SKM-1 treated with dmso at 0.1 percent for 144 hours (cell line): ENCODE measurements at regions not wholly inside any gene's neighbourhood (a gene's known extent, or its start where the extent isn't known, plus 50 kb on each side); places are given as distances from the start of the nearest gene placed in this dataset.
"Not testable (repeated sequence)": the region's sequence is repeated elsewhere in the genome, so short reads cannot be mapped to it uniquely, and the experiment has no call there.

Experiments used
- DNase-seq: peaks from one replicate; lab custom pipeline; 2025; ENCODE audit not compliant: unreplicated experiment; lab: John Stamatoyannopoulos, UW

- DNase-seq, result not testable (repeated sequence)
These were observed 58.8 kb upstream of the ANKRD30BL start for GRCh38 chr2:132220589-132220988.

DNA sequence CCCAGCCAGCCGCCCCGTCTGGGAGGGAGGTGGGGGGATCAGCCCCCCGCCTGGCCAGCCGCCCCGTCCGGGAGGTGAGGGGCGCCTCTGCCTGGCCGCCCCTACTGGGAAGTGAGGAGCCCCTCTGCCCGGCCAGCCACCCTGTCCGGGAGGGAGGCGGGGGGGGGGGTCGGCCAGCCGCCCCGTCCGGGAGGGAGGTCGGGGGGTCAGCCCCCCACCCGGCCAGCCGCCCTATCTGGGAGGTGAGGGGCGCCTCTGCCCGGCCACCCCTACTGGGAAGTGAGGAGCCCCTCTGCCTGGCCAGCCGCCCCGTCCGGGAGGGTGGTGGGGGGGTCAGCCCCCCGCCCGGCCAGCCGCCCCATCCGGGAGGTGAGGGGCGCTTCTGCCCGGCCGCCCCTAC lies 60.1 kb upstream of the ANKRD30BL start:
- not testable (repeated sequence) for DNase-seq

- DNase-seq, result no peak
These were observed 90.6 kb upstream of the ANKRD30BL start for GRCh38 chr2:132252191-132252893.

- no peak for DNase-seq
These were observed 91.1 kb upstream of the ANKRD30BL start for GRCh38 chr2:132252894-132253264.

- DNase-seq, result no peak
These were observed 91.9 kb upstream of the ANKRD30BL start for GRCh38 chr2:132253496-132254305.

- not testable (repeated sequence) for DNase-seq
These were observed 92.7 kb upstream of the ANKRD30BL start for GRCh38 chr2:132254306-132254919.

DNA sequence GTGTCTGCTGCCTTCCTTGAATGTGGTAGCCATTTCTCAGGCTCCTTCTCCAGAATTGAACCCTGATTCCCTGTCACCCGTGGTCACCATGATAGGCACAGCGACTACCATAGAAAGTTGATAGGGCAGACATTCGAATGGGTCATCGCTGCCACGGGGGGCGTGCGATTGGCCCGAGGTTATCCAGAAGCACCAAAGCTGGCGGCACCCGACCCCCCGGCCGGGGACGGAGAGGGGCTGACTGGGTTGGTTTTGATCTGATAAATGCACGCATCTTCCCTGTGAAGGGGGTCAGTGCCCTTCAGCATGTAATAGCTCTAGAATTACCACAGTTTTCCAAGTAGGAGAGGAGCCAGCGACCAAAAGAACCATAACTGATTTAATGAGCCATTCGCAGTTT lies 94.0 kb upstream of the ANKRD30BL start:
- DNase-seq, result no peak

- no peak for DNase-seq
These were observed 94.6 kb upstream of the ANKRD30BL start for GRCh38 chr2:132256251-132256902.

DNA sequence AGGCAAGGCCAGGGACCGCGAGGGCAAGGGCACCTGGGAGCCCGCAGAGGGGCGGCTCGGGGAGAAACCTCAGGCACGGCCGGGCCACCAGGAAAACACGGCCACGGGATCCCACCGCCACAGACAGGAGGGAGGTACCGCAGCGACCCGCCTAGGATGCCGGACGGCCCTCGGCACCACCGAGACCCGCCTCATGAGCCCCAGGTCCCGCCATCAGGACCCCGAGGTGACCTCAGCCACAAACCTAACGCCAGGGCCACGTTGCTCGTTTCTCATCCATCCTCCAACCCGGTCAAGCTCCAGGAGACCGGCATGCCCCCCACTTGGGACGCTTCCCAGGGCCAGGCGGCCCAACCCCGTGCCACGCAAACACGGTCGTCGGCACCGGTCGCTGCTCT lies 95.2 kb upstream of the ANKRD30BL start:
- not testable (repeated sequence) for DNase-seq

DNA sequence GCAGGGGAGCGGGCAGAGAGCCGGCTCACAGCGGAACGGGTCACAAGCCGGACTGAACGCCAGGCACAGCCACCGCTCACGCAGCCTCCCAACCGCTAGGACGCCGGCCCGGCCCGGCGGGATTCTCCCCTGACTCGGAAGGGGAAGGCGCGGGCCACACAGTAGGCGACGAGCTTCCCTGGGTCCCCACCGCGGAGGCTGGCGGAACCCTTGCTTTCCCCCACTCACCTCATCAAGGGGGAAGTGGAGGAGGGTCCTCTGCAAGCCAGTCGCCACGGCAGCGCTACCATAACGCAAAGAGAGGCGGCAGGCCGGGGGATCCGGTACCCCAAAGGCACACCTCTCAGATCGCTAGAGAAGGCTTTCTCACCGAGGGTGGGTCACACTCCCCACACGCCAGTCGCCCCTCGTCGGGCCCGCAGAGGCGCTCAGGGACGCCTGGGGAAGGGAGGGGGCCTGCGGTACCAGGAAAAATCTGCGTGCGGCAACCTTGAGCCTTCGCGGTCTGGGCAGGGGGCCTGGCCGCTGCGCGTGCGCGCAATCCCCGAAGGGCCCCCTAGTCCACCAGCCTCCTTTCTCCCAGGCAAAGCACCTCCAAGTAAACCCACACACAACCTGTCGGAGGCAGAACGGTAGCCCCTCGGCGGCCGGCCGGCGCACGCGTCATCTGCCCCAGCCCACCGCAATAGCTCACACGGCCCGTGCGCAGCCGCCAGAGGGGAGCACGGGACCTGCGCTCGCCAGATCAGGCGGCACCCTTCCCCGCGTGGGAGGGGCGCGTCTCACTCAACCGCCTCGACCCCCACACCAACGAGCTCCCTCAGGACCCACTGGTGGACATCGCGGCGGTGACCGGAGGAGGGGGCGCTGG lies 95.8 kb upstream of the ANKRD30BL start:
- DNase-seq, result not testable (repeated sequence)

DNA sequence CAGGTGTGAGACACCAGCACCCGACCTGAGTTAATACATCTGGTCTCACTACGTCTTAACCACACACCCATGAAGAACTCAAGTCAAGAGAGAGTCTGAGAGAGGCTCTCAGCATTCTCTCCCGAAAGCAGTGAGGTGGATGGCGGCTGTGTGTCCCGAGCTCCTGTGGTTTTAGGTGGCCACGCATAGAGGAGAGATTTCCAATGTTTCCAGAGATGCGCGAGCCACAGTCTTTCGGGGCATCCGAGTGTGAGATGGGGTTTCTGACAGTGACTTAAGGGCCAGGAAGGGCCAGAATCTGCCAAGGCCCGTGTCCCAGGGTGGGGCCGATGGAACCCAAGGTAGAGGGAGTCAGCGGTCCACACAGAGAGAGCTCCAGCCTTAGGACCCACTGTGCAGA lies 97.5 kb upstream of the ANKRD30BL start:
- not testable (repeated sequence) for DNase-seq

- not testable (repeated sequence) for DNase-seq
These were observed 103.8 kb upstream of the ANKRD30BL start for GRCh38 chr2:132265595-132265994.

- DNase-seq, result no peak
These were observed 105.3 kb upstream of the ANKRD30BL start for GRCh38 chr2:132267105-132267497.

DNA sequence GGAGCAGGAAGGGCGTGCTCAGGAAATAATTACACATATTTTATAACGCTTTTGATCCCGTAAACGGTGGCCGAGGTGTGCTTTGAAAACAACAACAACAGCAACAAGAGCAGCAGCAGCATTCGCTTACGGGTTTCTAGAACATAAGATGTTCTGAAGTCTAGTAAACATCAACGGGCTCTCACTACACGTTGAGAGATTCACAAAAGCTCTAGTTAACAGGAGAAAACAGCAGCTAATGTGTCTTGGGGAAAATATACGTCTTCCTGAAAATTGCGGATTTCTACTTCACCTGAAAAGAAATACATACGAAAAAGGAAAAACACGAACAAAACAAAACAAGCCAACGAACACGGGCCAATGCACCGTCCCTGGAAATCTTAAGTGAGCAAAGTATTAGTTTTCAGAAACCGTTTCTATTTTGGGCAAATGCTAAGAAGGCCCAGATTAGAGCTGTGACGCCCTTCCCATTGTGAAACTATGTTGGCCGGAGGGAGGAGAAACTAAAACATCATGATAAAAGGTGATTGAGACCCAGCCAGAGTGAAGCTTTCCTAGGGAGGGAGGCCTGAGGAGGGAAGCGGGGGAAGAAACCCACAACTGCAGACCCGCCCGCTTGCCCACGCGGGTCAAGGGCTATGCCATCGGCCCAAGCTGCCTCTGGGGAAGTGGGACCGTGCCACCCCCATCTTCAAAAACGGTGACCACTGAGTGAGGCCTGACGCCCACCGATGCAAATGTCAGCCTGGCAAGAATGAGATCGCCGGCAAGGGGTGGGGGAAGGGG lies 105.9 kb upstream of the ANKRD30BL start:
- not testable (repeated sequence) for DNase-seq

DNA sequence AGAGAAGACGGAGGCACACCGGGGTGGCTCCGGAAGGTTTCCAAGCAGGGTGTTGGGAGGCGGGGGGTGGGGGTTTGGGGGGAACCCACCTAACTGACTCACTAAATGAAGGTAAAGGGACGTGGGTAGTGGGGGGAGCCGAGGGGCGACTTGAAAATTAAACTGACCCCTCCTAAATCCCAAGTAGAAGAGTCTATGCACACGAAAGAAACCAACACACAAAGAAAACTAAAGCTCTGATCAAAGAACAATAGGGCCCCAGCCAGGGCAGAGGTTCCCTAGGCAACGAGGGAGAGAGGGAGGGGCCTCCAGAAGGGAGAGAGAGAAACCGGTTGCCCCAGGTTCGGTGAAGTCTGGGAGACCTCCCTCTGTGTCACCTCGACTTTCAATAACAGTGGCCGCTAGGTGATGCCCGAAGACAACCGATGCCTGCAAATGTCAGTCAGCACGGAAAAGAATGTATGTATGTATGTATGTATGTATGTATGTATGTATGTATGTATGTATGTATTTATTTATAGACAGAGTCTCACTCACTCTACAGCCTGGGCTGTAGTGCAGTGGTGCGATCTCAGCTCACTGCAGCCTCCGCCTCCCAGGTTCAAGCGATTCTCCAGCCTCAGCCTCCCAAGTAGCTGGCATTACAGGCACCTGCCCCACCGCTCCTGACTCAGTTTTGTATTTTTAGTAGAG lies 106.7 kb upstream of the ANKRD30BL start:
- DNase-seq, result not testable (repeated sequence)

GRCh38 chr2:132268977-132269523 lies 107.3 kb upstream of the ANKRD30BL start:
- DNase-seq, result no peak

- DNase-seq, result no peak
These were observed 108.5 kb upstream of the ANKRD30BL start for GRCh38 chr2:132270255-132270654.

- DNase-seq, result no peak
These were observed 109.3 kb upstream of the ANKRD30BL start for GRCh38 chr2:132270981-132271546.
